GDM1 (cell line): ENCODE measurements at regions not wholly inside any gene's neighbourhood (a gene's known extent, or its start where the extent isn't known, plus 50 kb on each side); places are given as distances from the start of the nearest gene placed in this dataset.

ENCODE experiments used
- DNase-seq: peaks from one replicate; lab custom pipeline; 2025; lab: John Stamatoyannopoulos, UW

DNA sequence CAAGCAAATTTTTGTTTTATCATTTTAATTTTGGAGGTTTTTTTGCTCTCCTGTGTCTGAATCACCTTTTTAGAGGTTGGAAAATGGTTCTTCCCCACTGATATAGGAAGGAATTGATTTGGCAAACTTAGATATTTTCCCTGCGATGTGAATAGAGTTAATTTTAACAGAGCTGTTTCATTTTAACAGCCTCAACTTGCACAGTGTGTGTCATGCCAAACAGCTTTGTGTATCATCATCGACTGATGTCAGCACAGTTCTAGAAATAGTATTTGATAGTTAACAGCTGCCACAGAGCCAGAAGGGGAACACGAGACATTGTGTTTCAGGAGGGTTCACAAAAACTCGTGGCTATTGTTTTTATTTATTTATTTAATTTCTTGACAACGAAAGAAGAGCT lies 243.1 kb upstream of the FOXN3 start:
- DNase-seq, result no peak

GRCh38 chr14:89658977-89659670 lies 242.1 kb upstream of the FOXN3 start:
- no peak for DNase-seq

DNA sequence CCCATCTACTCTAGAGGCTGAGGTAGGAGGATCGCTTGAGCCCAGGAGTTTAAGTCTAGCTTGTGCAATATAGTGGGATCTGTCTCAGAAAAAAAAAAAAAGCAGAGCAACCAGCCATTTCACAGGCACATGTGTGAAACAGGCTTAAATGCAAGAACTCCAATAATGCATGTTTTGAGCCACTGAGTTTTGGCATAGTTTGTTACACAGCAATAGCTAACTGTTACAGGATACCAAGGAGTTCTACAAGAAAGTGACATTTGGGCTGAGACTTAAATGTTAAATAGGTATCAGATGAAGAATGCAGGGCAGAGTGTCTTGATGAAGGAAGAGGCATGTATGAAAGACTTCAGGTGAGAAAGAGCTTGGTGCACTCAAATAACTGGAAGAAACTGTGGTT lies 240.0 kb upstream of the FOXN3 start:
- no peak for DNase-seq

- DNase-seq, result no peak
Measured at GRCh38 chr14:89654998-89655397, 238.0 kb upstream of the FOXN3 start.

- no peak for DNase-seq
Measured at GRCh38 chr14:89652352-89652751, 235.3 kb upstream of the FOXN3 start.

DNA sequence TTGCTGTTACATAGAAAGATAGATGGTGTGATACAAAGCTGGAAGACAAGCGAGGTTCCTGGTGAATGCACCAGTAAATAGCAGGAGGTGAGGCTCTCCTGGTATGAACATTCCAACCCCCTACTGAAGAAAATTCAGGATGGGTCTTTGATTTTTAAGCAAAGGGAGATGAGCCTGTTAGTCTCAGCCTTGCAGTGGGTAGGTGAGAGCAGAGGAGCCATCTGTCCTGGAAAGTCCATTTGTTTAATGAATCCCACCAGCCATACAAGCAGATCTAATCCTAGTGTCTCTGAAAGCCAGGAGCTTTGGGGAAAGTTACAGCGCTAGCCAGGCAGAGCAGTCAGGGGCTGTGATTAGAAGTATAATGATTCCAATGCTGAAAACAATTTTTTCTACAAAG lies 234.8 kb upstream of the FOXN3 start:
- no peak for DNase-seq

GRCh38 chr14:89650077-89650978 lies 233.3 kb upstream of the FOXN3 start:
- DNase-seq, result no peak

- no peak for DNase-seq
Measured at GRCh38 chr14:89649451-89650075, 232.5 kb upstream of the FOXN3 start.

- no peak for DNase-seq
Measured at GRCh38 chr14:89648924-89649323, 231.9 kb upstream of the FOXN3 start.

- no peak for DNase-seq
Measured at GRCh38 chr14:89648510-89648909, 231.5 kb upstream of the FOXN3 start.

- no peak for DNase-seq
Measured at GRCh38 chr14:89646971-89647370, 229.9 kb upstream of the FOXN3 start.

DNA sequence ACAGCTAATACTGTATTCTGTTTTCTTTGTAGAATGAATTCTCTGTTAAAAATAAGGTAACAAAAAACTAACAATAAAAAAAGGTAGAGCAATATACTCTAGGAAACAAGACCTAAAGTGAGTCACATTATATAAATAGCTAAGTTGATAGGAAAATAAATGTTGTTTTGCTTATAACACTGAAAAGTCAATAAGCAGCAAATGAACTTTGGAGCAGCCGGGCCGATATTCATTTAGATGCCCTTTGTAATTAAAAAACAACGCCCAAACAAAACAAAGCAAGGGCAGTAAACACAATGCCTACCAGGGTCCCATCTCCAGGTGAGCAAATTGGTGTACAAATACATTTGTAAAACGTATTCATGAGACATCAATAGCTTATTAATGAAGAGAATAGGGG lies 227.6 kb upstream of the FOXN3 start:
- DNase-seq, result no peak

DNA sequence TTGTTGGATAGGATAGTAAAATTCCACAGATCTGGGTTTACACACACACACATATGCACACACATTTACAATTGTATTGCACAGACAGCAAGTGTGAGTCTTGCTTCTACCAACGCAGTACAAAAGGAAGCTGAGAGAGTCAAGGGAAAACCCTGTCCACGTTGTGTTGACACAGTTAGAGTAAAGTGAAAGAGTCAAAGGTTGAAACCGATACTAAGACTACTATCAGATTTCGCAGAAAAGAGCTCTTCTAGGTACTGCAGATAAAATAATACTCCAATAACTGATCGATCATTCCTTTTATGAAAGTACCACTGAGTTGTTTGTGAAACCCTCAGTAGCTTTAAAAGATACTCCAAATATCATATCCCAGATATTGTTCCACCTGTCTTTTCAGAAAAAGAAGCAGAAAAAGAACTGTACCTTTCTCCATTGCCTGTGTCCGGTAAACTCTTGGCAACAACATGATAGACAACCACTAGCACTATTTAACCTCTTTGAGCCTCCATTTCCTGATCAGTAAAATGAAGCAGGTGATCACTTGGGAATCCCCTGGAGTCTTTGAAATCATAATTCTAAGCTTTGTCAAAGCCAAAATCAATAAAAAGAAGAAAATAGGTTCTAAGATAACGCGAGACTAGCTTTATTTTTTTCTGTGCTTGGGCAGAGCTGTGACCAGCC lies 224.6 kb upstream of the FOXN3 start:
- DNase-seq, result no peak

GRCh38 chr14:89640141-89640540 lies 223.1 kb upstream of the FOXN3 start:
- no peak for DNase-seq

DNA sequence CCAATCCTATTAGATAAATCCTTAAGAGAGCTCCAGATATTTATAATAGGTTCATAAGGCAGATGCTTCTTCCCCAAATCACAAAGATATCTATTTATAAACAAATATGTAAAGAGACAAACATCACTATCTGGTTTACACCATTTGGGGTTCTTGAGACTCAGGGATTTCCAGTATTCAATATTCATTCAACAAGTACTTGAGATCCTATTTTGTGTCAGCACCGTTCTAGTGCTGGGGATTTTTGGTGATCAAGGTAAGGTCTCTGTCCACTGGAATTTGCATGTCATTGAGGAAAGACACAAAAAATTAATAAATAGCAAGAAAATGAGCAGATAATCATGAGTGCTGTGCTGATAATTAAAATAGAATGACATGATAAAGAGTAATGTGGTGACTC lies 222.7 kb upstream of the FOXN3 start:
- no peak for DNase-seq

GRCh38 chr14:89638891-89639290 lies 221.9 kb upstream of the FOXN3 start:
- DNase-seq, result no peak

DNA sequence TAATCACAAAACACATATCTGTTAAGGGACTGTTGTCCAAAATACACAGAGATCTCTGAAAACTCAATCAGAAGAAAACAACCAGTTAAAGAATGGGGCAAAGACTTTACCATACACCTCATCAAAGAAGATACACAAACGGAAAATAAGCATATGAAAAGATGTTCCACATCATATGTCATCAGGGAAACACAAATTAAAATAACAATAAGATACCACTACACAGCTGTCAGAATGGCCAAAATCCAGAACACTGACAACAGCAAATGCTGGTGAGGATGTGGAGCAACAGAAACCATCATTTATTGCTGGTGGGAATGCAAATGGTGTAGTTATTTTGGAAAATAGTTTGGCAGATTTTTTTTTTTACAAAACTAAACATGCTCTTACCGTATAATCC lies 220.5 kb upstream of the FOXN3 start:
- DNase-seq, result no peak

GRCh38 chr14:89635615-89636014 lies 218.6 kb upstream of the FOXN3 start:
- DNase-seq, result no peak

- DNase-seq, result no peak
Measured at GRCh38 chr14:89634037-89634436, 217.0 kb upstream of the FOXN3 start.

GRCh38 chr14:89630101-89630829 lies 213.2 kb upstream of the FOXN3 start:
- no peak for DNase-seq

GRCh38 chr14:89629383-89629782 lies 212.3 kb upstream of the FOXN3 start:
- no peak for DNase-seq

DNA sequence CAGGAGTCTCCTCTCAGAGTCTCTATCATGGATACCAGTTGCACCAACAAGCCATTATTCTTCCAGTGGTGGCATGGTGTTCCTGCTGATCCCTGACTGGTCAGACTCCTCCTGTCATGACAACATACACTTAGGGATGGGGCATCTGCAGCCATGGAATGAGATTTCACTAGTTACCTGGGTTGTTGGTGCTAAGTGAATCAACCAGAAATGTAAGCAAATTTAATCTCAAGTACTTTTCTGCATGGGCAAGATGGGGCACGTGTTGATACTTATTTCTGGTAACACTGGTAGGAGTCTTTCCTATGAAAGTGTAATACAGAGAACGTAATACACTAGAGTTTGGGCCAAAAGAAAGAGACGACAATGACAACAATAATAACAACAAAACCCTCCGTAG lies 211.5 kb upstream of the FOXN3 start:
- DNase-seq, result no peak
